Hepatocyte (in vitro differentiated cells): ENCODE measurements at regions not wholly inside any gene's neighbourhood (a gene's known extent, or its start where the extent isn't known, plus 50 kb on each side); places are given as distances from the start of the nearest gene placed in this dataset.

ENCODE experiments used
- CTCF ChIP-seq: fragments of 200-600 bp; sonication (generic); IDR thresholded peaks from 2 replicates; pipeline ENCODE4 v1.5.1; 2016; ENCODE audit warnings: antibody characterized with exemption, mild to moderate bottlenecking; ENCODE audit not compliant: poor library complexity
- EZH2 ChIP-seq: fragments of 200-600 bp; sonication (generic); IDR thresholded peaks from 2 replicates; pipeline ENCODE4 v1.6.1; 2016; ENCODE audit warnings: antibody characterized with exemption, mild to moderate bottlenecking, borderline replicate concordance

DNA sequence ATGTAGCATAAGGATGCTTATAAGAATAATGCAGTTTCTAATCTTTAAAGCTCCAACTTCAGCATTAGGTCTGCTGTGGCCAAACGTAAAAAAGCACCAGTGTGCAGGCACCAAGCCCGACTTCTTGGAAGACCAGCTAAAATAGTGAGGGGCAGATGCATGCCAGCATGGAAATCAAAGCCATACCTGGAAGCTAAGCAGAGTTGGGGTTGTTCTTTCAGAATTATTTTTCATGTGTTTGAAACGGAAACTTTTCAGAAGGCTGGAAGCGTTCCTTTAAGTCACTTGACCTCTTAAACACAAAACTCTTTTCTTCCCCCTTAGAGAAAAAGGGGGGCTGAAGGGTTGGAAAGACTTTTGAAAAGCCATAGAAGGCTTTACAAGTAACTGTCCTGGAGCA lies 329.2 kb upstream of the C1orf87 start:
- TF ChIP-seq CTCF, result no peak
- TF ChIP-seq EZH2, result no peak
